ENCODE measurements at regions not wholly inside any gene's neighbourhood (a gene's known extent, or its start where the extent isn't known, plus 50 kb on each side); places are given as distances from the start of the nearest gene placed in this dataset.
"Not testable (repeated sequence)": the region's sequence is repeated elsewhere in the genome, so short reads cannot be mapped to it uniquely, and the experiment has no call there.

DNA sequence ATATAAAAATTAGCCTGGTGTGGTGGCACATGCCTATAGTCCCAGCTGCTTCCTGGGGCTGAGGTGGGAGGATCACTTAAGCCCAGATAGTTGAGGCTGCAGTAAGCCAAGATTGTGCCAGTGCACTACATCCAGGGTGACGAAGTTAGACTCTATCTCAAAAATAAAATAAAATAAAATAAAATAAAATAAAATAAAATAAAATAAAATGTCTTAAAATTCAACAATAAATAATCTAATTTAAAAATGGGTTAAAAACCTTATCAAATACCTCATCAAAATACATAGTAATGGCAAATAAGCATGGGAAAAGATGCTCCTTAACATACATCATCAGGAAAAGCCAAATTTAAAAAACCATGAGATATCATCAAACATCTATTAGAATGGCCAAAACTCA is 760.2 kb upstream of the AGA start:
- H3K9ac ChIP-seq (ENCODE audit: low read depth in 1 of 2, low read length in 2 of 2), result no peak overlapping the region
- no peaks in the 10 kb centered on the region for H3K36me3 ChIP-seq (ENCODE audit: control insufficient read depth in 1 of 2, insufficient read depth in 2 of 2, low read length in 2 of 2)
- no peaks in the 10 kb centered on the region for H3K4me1 ChIP-seq (ENCODE audit: control insufficient read depth in 1 of 2, insufficient read depth in 2 of 2, low read length in 2 of 2)
- H3K27ac ChIP-seq (ENCODE audit: low read depth, low read length), result no peak overlapping the region
- no peaks in the 10 kb centered on the region for H3K27me3 ChIP-seq (ENCODE audit: control insufficient read depth in 1 of 2, insufficient read depth in 2 of 2, low read length in 2 of 2)
- no peak overlapping the region for H3K4me3 ChIP-seq (ENCODE audit: low read depth in 1 of 2, low read length in 2 of 2)
- H3K9me3 ChIP-seq (ENCODE audit: control insufficient read depth in 1 of 2, low read length in 2 of 2), result no peaks in the 10 kb centered on the region

DNA sequence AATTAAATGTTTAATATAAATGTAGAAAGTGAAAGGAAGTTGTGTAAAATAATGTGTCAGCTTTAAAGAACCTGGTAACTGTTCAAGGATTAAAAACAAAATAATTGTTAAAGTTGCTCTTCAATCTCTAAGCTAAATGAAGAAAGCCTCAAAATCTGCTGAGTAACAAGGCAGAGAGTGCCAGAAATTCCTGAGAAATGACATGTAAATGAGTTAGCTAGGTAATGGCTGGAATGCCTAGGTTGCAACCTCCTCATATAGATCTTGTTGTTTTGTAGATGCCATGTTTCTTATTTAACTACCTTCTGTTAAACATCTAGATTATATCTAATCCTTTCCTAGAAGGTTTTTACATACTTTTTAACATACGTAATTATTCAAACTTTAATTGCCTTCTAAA is 763.6 kb upstream of the AGA start:
- Histone ChIP-seq H3K36me3 (ENCODE audit: control insufficient read depth in 1 of 2, insufficient read depth in 2 of 2, low read length in 2 of 2) (no peaks in the 10 kb centered on the region), H3K9me3 (ENCODE audit: control insufficient read depth in 1 of 2, low read length in 2 of 2) (no peaks in the 10 kb centered on the region), H3K4me3 (ENCODE audit: low read depth in 1 of 2, low read length in 2 of 2) (no peak overlapping the region), H3K9ac (ENCODE audit: low read depth in 1 of 2, low read length in 2 of 2) (no peak overlapping the region), H3K4me1 (ENCODE audit: control insufficient read depth in 1 of 2, insufficient read depth in 2 of 2, low read length in 2 of 2) (no peaks in the 10 kb centered on the region), H3K27me3 (ENCODE audit: control insufficient read depth in 1 of 2, insufficient read depth in 2 of 2, low read length in 2 of 2) (no peaks in the 10 kb centered on the region), H3K27ac (ENCODE audit: low read depth, low read length) (no peak overlapping the region)

DNA sequence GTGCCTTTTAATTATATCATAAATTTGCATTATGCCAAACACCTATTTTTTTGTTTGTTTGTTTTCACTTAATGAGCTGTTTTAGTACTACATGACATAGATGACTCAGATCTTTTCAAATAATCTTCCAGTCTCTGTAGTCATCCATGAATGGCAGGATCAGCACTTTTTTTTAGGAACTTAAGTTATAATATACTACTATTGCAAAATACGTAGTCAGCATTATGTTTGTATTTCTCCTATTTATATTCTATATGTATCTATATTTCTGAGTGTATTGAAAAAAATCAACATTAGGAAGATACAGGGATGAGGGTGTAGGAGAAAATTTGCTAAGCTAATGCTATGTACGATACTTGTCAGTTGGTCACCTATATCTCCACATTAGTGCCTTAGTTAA is 773.1 kb upstream of the AGA start:
- H3K27me3 ChIP-seq (ENCODE audit: control insufficient read depth in 1 of 2, insufficient read depth in 2 of 2, low read length in 2 of 2), result no peaks in the 10 kb centered on the region
- no peaks in the 10 kb centered on the region for H3K9me3 ChIP-seq (ENCODE audit: control insufficient read depth in 1 of 2, low read length in 2 of 2)
- no peaks in the 10 kb centered on the region for H3K4me1 ChIP-seq (ENCODE audit: control insufficient read depth in 1 of 2, insufficient read depth in 2 of 2, low read length in 2 of 2)
- no peak overlapping the region for H3K9ac ChIP-seq (ENCODE audit: low read depth in 1 of 2, low read length in 2 of 2)
- no peak overlapping the region for H3K27ac ChIP-seq (ENCODE audit: low read depth, low read length)
- no peaks in the 10 kb centered on the region for H3K36me3 ChIP-seq (ENCODE audit: control insufficient read depth in 1 of 2, insufficient read depth in 2 of 2, low read length in 2 of 2)
- no peak overlapping the region for H3K4me3 ChIP-seq (ENCODE audit: low read depth in 1 of 2, low read length in 2 of 2)

DNA sequence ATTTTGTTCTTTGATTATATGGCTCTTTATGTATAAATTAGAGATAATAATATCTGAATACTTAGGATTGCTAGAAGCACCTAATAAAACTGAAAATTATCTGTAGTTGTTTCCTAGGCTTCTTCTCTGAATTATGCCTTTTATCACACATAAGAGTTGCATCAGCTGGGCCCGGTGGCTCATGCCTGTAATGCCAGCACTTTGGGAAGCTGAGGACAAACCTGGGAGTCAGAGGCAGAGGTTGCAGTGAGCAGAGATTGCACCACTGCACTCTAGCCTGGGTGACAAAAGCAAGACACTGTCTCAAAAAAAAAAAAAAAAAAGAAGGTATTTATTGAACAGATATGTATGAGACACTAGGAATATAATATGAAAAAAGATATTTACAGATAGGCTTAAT is 773.5 kb upstream of the AGA start:
- H3K27ac ChIP-seq (ENCODE audit: low read depth, low read length), result no peak overlapping the region
- H3K36me3 ChIP-seq (ENCODE audit: control insufficient read depth in 1 of 2, insufficient read depth in 2 of 2, low read length in 2 of 2), result no peaks in the 10 kb centered on the region
- H3K9me3 ChIP-seq (ENCODE audit: control insufficient read depth in 1 of 2, low read length in 2 of 2), result no peaks in the 10 kb centered on the region
- no peak overlapping the region for H3K9ac ChIP-seq (ENCODE audit: low read depth in 1 of 2, low read length in 2 of 2)
- no peak overlapping the region for H3K4me3 ChIP-seq (ENCODE audit: low read depth in 1 of 2, low read length in 2 of 2)
- H3K4me1 ChIP-seq (ENCODE audit: control insufficient read depth in 1 of 2, insufficient read depth in 2 of 2, low read length in 2 of 2), result no peaks in the 10 kb centered on the region
- no peaks in the 10 kb centered on the region for H3K27me3 ChIP-seq (ENCODE audit: control insufficient read depth in 1 of 2, insufficient read depth in 2 of 2, low read length in 2 of 2)

DNA sequence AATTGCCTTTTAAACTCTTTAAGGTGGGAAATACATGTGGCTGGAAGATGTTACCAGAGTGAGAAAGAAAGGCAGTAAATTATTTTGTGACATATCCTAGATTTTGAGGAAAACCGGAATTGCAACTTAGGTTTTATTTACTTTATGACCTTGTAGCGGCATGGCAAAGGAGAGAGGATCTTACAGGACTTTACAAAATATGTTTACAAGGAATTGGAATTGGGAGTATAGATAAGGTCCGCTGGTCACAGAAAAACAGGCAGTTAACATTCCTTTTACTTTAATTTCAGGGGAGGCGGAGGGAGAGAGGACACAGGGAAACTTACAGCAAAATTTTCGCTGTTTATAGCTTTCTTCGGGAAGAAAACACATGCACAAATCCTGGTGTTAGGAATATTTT is 784.2 kb upstream of the AGA start:
- not testable (repeated sequence) for H3K4me1 ChIP-seq (ENCODE audit: control insufficient read depth in 1 of 2, insufficient read depth in 2 of 2, low read length in 2 of 2); H3K4me3 ChIP-seq (ENCODE audit: low read depth in 1 of 2, low read length in 2 of 2)

DNA sequence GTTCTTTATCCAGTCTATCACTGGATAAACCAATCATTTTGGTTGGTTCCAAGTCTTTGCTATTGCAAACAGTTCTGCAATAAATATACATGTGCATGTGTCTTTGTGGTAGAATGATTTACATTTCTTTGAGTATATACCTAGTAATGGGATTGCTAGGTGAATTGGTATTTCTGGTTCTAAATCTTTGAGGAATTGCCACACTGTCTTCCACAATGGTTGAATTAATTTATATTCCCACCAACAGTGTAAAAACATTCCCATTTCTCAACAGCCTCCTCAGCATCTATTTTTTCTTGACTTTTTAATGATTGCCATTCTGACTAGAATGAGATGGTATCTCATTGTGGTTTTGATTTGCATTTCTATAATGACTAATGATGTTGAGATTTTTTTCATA is 791.7 kb upstream of the AGA start:
- Histone ChIP-seq H3K4me3 (ENCODE audit: low read depth in 1 of 2, low read length in 2 of 2) (no peak overlapping the region), H3K27me3 (ENCODE audit: control insufficient read depth in 1 of 2, insufficient read depth in 2 of 2, low read length in 2 of 2) (no peaks in the 10 kb centered on the region), H3K36me3 (ENCODE audit: control insufficient read depth in 1 of 2, insufficient read depth in 2 of 2, low read length in 2 of 2) (no peaks in the 10 kb centered on the region), H3K27ac (ENCODE audit: low read depth, low read length) (no peak overlapping the region), H3K9ac (ENCODE audit: low read depth in 1 of 2, low read length in 2 of 2) (no peak overlapping the region), H3K9me3 (ENCODE audit: control insufficient read depth in 1 of 2, low read length in 2 of 2) (no peaks in the 10 kb centered on the region), H3K4me1 (ENCODE audit: control insufficient read depth in 1 of 2, insufficient read depth in 2 of 2, low read length in 2 of 2) (no peaks in the 10 kb centered on the region)

More for the DNA sequence above, 784.2 kb upstream of the AGA start:
- not testable (repeated sequence) for H3K9ac ChIP-seq (ENCODE audit: low read depth in 1 of 2, low read length in 2 of 2); H3K27ac ChIP-seq (ENCODE audit: low read depth, low read length); H3K27me3 ChIP-seq (ENCODE audit: control insufficient read depth in 1 of 2, insufficient read depth in 2 of 2, low read length in 2 of 2); H3K9me3 ChIP-seq (ENCODE audit: control insufficient read depth in 1 of 2, low read length in 2 of 2); H3K36me3 ChIP-seq (ENCODE audit: control insufficient read depth in 1 of 2, insufficient read depth in 2 of 2, low read length in 2 of 2)

DNA sequence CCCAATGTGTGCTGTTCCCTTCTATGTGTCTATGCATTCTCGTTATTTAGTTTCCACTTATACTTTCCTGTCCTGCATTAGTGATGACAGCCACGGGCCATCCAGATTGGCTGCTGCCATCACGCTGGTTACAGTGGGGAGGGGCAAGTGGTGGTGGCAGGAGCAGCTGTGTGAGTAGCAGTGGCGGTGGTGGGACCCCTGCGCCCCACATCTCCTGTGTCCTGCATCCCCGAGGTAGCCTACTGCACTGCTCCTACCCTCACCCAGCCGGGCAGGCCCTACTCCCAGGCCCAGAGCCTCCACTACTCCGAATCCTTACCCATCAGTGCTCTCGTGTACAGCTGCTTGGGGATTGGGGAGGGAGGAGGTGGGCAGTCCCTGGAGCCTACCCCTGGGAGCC is 798.7 kb upstream of the AGA start:
- Histone ChIP-seq H3K27me3 (ENCODE audit: control insufficient read depth in 1 of 2, insufficient read depth in 2 of 2, low read length in 2 of 2) (no peaks in the 10 kb centered on the region), H3K4me1 (ENCODE audit: control insufficient read depth in 1 of 2, insufficient read depth in 2 of 2, low read length in 2 of 2) (no peaks in the 10 kb centered on the region), H3K4me3 (ENCODE audit: low read depth in 1 of 2, low read length in 2 of 2) (no peak overlapping the region), H3K9ac (ENCODE audit: low read depth in 1 of 2, low read length in 2 of 2) (no peak overlapping the region), H3K27ac (ENCODE audit: low read depth, low read length) (no peak overlapping the region), H3K9me3 (ENCODE audit: control insufficient read depth in 1 of 2, low read length in 2 of 2) (peaks cover 2 to 17% of the 10 kb centered on the region in 2 donors), H3K36me3 (ENCODE audit: control insufficient read depth in 1 of 2, insufficient read depth in 2 of 2, low read length in 2 of 2) (no peaks in the 10 kb centered on the region)

DNA sequence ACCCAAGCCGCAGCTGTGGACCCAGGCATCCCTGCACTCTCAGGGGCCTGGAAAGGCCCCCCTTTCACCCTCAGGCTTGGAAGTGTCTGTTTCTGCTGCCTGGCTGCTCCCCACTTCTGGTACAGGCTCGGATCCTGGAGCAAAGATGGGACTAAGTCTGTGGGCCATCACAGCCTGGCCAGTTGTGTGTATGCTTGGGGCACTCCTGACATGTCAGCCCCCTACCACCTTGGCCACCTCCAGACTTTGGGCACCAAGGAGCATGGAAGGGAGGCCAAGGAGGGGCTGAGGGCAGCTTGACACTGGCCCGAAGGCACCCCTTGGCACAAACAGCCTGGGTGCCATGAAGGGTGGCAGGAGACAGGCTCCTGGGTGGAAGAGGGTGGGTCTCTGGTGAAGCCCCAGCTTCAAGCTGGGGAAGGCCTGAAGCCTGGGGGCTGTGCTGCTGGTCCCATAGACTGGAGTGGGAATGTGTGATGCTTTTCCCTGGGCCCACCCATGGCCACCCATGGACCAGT is 799.4 kb upstream of the AGA start:
- Histone ChIP-seq H3K36me3 (ENCODE audit: control insufficient read depth in 1 of 2, insufficient read depth in 2 of 2, low read length in 2 of 2) (no peaks in the 10 kb centered on the region), H3K4me1 (ENCODE audit: control insufficient read depth in 1 of 2, insufficient read depth in 2 of 2, low read length in 2 of 2) (no peaks in the 10 kb centered on the region), H3K4me3 (ENCODE audit: low read depth in 1 of 2, low read length in 2 of 2) (no peak overlapping the region), H3K27ac (ENCODE audit: low read depth, low read length) (no peak overlapping the region), H3K9me3 (ENCODE audit: control insufficient read depth in 1 of 2, low read length in 2 of 2) (peaks cover 2 to 17% of the 10 kb centered on the region in 2 donors), H3K9ac (ENCODE audit: low read depth in 1 of 2, low read length in 2 of 2) (no peak overlapping the region), H3K27me3 (ENCODE audit: control insufficient read depth in 1 of 2, insufficient read depth in 2 of 2, low read length in 2 of 2) (no peaks in the 10 kb centered on the region)

DNA sequence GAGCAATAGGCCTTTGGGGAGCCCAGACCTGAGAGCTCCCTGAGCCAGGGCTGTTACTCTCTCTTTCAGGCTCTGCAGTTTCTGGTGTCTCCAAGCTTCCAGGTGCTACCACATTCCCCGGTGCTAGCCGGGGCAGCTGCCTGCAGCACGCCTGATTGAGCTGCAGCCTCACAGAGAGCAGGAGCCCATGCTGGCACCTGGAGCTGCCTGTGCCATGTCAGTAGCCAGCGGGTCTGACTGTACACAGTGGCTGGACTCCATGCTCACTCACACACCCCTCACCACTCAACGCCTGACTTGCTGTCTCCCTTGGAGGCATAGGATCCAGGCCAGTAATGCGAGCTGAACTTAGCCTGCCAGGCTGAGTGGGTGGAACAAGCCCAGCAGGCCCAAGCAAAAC is 800.4 kb upstream of the AGA start:
- Histone ChIP-seq H3K36me3 (ENCODE audit: control insufficient read depth in 1 of 2, insufficient read depth in 2 of 2, low read length in 2 of 2) (no peaks in the 10 kb centered on the region), H3K4me3 (ENCODE audit: low read depth in 1 of 2, low read length in 2 of 2) (no peak overlapping the region), H3K9me3 (ENCODE audit: control insufficient read depth in 1 of 2, low read length in 2 of 2) (peaks cover 2 to 17% of the 10 kb centered on the region in 2 donors), H3K27me3 (ENCODE audit: control insufficient read depth in 1 of 2, insufficient read depth in 2 of 2, low read length in 2 of 2) (no peaks in the 10 kb centered on the region), H3K27ac (ENCODE audit: low read depth, low read length) (no peak overlapping the region), H3K4me1 (ENCODE audit: control insufficient read depth in 1 of 2, insufficient read depth in 2 of 2, low read length in 2 of 2) (no peaks in the 10 kb centered on the region), H3K9ac (ENCODE audit: low read depth in 1 of 2, low read length in 2 of 2) (no peak overlapping the region)

DNA sequence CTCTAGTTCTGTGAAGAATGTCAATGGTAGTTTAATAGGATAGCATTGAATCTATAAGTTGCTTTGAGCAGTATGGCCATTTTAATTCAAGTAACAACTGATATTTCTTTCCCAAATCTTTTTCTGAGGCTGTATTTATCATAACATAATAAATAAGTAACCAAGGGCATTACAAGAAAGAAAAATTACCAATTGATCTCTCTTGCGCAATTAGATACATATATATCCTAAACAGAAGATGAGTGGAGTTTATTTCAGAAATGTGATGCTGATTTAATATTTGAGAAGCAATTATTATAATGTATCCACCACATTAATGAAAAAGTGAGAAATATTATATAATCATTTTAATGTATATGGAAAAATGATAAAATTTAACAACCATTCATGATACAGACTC is 802.5 kb upstream of the AGA start:
- Histone ChIP-seq H3K27me3 (ENCODE audit: control insufficient read depth in 1 of 2, insufficient read depth in 2 of 2, low read length in 2 of 2) (no peaks in the 10 kb centered on the region), H3K36me3 (ENCODE audit: control insufficient read depth in 1 of 2, insufficient read depth in 2 of 2, low read length in 2 of 2) (no peaks in the 10 kb centered on the region), H3K4me1 (ENCODE audit: control insufficient read depth in 1 of 2, insufficient read depth in 2 of 2, low read length in 2 of 2) (no peaks in the 10 kb centered on the region), H3K27ac (ENCODE audit: low read depth, low read length) (no peak overlapping the region), H3K9ac (ENCODE audit: low read depth in 1 of 2, low read length in 2 of 2) (no peak overlapping the region), H3K4me3 (ENCODE audit: low read depth in 1 of 2, low read length in 2 of 2) (no peak overlapping the region), H3K9me3 (ENCODE audit: control insufficient read depth in 1 of 2, low read length in 2 of 2) (peaks cover 2 to 17% of the 10 kb centered on the region in 2 donors)

DNA sequence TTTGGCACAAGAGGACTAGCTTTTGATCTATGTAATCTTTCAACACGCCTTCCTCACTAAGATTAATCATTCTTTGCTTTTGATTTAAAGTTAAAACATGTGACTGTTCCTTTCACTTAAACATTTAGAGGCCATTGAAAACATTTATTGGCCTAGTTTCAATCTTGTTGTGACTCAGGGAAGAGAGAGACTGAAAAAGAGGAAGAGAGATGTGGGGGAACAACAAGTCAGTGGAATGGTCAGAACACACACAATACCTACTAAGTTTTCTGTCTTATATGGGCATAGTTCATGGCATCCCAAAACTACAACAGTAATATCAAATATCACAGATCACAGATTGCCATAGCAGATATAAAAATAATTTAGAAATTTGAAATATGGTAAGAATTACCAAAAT is 812.9 kb upstream of the AGA start:
- peaks cover 0 to 3% of the 10 kb centered on the region in 2 donors for H3K9me3 ChIP-seq (ENCODE audit: control insufficient read depth in 1 of 2, low read length in 2 of 2)
- no peak overlapping the region for H3K9ac ChIP-seq (ENCODE audit: low read depth in 1 of 2, low read length in 2 of 2)
- no peak overlapping the region for H3K4me3 ChIP-seq (ENCODE audit: low read depth in 1 of 2, low read length in 2 of 2)
- H3K4me1 ChIP-seq (ENCODE audit: control insufficient read depth in 1 of 2, insufficient read depth in 2 of 2, low read length in 2 of 2), result no peaks in the 10 kb centered on the region
- no peaks in the 10 kb centered on the region for H3K36me3 ChIP-seq (ENCODE audit: control insufficient read depth in 1 of 2, insufficient read depth in 2 of 2, low read length in 2 of 2)
- no peak overlapping the region for H3K27ac ChIP-seq (ENCODE audit: low read depth, low read length)
- no peaks in the 10 kb centered on the region for H3K27me3 ChIP-seq (ENCODE audit: control insufficient read depth in 1 of 2, insufficient read depth in 2 of 2, low read length in 2 of 2)
